Activated B cell treated with CpG ODN at 0.5 μM for 24 hours (primary cell): ENCODE measurements at regions not wholly inside any gene's neighbourhood (a gene's known extent, or its start where the extent isn't known, plus 50 kb on each side); places are given as distances from the start of the nearest gene placed in this dataset.

Source experiments
- ATAC-seq: fragments of 200-7000 bp; cut with Tn5 transposase; one replicate; pipeline ENCODE4 v1.10.0; 2021; ENCODE audit warnings: low read depth, mild to moderate bottlenecking, moderate library complexity
- CTCF ChIA-PET: fragments of 350-600 bp; sonication (Branson Sonifier 250); formaldehyde crosslinking; loops from one replicate; lab custom pipeline; 2021; ENCODE audit warnings: antibody characterized with exemption; lab: Charles Lee
- POLR2A ChIA-PET: fragments of 350-600 bp; sonication (Branson Sonifier 250); formaldehyde crosslinking; loops from one replicate; lab custom pipeline; 2021; ENCODE audit warnings: antibody characterized with exemption; lab: Charles Lee
- DNase-seq: peaks from one replicate; pipeline ENCODE4 v3.0.0; 2022
- H3K27ac Mint-ChIP-seq: one replicate; pipeline ENCODE4 v1.8.0; 2020; ENCODE audit warnings: mixed read lengths
- H3K27me3 Mint-ChIP-seq: one replicate; pipeline ENCODE4 v1.8.0; 2021; ENCODE audit warnings: mixed read lengths
- H3K36me3 Mint-ChIP-seq: one replicate; pipeline ENCODE4 v1.8.0; 2021; ENCODE audit warnings: low read depth, mixed read lengths
- H3K4me1 Mint-ChIP-seq: one replicate; pipeline ENCODE4 v1.8.0; 2021; ENCODE audit warnings: mixed read lengths
- H3K4me3 Mint-ChIP-seq: one replicate; pipeline ENCODE4 v1.8.0; 2020; ENCODE audit warnings: mild to moderate bottlenecking, mixed read lengths
- H3K9me3 Mint-ChIP-seq: one replicate; pipeline ENCODE4 v1.8.0; 2020; ENCODE audit warnings: mixed read lengths
- CTCF ChIP-seq: fragments of 200-600 bp; IDR thresholded peaks from one replicate; pipeline ENCODE4 v1.8.0; 2022; ENCODE audit warnings: antibody characterized with exemption, mild to moderate bottlenecking
- intact Hi-C: fragments of 100-400 bp; cut with micrococcal nuclease; formaldehyde crosslinking; loops from one replicate; pipeline ENCODE4 v1.15.1; 2024

- CTCF ChIA-PET: no interaction called here
- intact Hi-C loops: no loop called here
- H3K4me1 Mint-ChIP-seq: no peaks in the 10 kb centered on the region
- H3K36me3 Mint-ChIP-seq: no peaks in the 10 kb centered on the region
- H3K4me3 Mint-ChIP-seq: no peak overlapping the region
- peaks cover 3% of the 10 kb centered on the region for H3K27me3 Mint-ChIP-seq
- H3K9me3 Mint-ChIP-seq: no peaks in the 10 kb centered on the region
- no peak for ATAC-seq
- H3K27ac Mint-ChIP-seq: no peak overlapping the region
- DNase-seq: no peak
- POLR2A ChIA-PET: no interaction called here
- no peak for TF ChIP-seq CTCF
Observed at GRCh38 chr12:91506452-91506851, 323.8 kb upstream of the DCN start.

DNA sequence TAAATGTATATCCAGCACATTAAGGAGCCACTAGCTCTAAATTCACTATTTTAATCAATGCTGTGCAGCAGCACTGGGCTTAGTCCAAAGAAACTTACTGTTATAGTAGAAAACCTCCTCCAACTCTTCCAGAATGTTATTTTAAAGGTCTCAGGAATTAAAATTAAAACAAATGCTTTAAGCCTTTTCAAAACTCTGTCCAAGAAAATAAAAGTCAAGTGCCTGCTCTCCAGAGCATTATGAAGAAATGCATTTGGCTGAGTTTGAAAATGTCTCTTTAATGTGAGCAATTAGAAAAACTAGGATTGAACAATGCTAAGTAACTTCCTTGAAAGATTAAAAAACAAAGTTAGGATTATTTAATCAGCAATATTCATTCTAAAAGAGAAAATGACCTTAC, 322.4 kb upstream of the DCN start:
- H3K4me1 Mint-ChIP-seq: no peaks in the 10 kb centered on the region
- TF ChIP-seq CTCF: no peak
- no peaks in the 10 kb centered on the region for H3K27me3 Mint-ChIP-seq

GRCh38 chr12:91502208-91502607, 319.6 kb upstream of the DCN start:
- no peak overlapping the region for H3K4me3 Mint-ChIP-seq
- no peaks in the 10 kb centered on the region for H3K9me3 Mint-ChIP-seq
- ATAC-seq: no peak
- no peak overlapping the region for H3K27ac Mint-ChIP-seq
- no peaks in the 10 kb centered on the region for H3K36me3 Mint-ChIP-seq
- no peaks in the 10 kb centered on the region for H3K27me3 Mint-ChIP-seq
- no peaks in the 10 kb centered on the region for H3K4me1 Mint-ChIP-seq
- no peak for DNase-seq
- ChIA-PET CTCF (no interaction called here), POLR2A (no interaction called here)
- no peak for TF ChIP-seq CTCF
- intact Hi-C loops: no loop called here

More for the DNA sequence above, 322.4 kb upstream of the DCN start:
- POLR2A ChIA-PET: no interaction called here
- Mint-ChIP-seq H3K4me3 (no peak overlapping the region), H3K36me3 (no peaks in the 10 kb centered on the region), H3K9me3 (no peaks in the 10 kb centered on the region), H3K27ac (no peak overlapping the region)
- DNase-seq: no peak
- ATAC-seq: no peak
- CTCF ChIA-PET: no interaction called here
- intact Hi-C loops: no loop called here

DNA sequence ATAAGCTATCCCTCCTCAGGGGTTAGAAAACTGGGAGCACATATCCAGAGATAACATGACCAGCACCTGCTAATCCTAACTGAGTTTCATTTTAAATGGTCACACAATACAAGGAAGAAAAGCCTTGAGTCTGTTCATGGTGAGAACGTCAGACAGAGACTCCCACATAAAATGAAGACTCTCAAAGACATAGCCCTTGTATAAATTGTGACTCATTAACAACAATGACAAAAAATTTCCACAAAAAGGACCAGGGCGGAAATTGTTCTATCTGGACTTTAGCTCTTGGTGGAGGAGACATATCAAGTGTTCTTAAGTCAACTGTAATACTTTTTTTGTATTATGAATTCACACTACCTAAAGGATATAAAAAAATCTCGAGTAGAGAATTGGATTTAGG, 313.7 kb upstream of the DCN start:
- no peaks in the 10 kb centered on the region for H3K36me3 Mint-ChIP-seq
- peaks cover 3% of the 10 kb centered on the region for H3K27me3 Mint-ChIP-seq
- H3K4me3 Mint-ChIP-seq: no peak overlapping the region
- CTCF ChIA-PET: no interaction called here
- no peak overlapping the region for H3K27ac Mint-ChIP-seq
- no peak for ATAC-seq
- TF ChIP-seq CTCF: no peak
- no peaks in the 10 kb centered on the region for H3K4me1 Mint-ChIP-seq
- intact Hi-C loops: no loop called here
- no peak for DNase-seq
- POLR2A ChIA-PET: interaction anchor here (0.7 kb wide), 1 partner anchor 986 kb away, joined by 3 read pairs; no protein-coding TSS in a partner anchor
- no peaks in the 10 kb centered on the region for H3K9me3 Mint-ChIP-seq

GRCh38 chr12:91493308-91493707, 310.7 kb upstream of the DCN start:
- Mint-ChIP-seq H3K36me3 (no peaks in the 10 kb centered on the region), H3K4me3 (no peak overlapping the region)
- CTCF ChIA-PET: no interaction called here

More at GRCh38 chr12:91493308-91493707, 310.7 kb upstream of the DCN start:
- DNase-seq (no peak), ATAC-seq (no peak)
- Mint-ChIP-seq H3K27me3 (peaks cover 3% of the 10 kb centered on the region), H3K4me1 (no peaks in the 10 kb centered on the region), H3K9me3 (no peaks in the 10 kb centered on the region), H3K27ac (no peak overlapping the region)
- TF ChIP-seq CTCF: no peak
- POLR2A ChIA-PET: no interaction called here
- intact Hi-C loops: no loop called here
